WTC11 (cell line): ENCODE measurements at regions not wholly inside any gene's neighbourhood (a gene's known extent, or its start where the extent isn't known, plus 50 kb on each side); places are given as distances from the start of the nearest gene placed in this dataset.

ENCODE experiments used
- ATAC-seq: fragments of 200-7000 bp; cut with Tn5 transposase; 2 replicates; pipeline ENCODE4 v1.10.0; 2021; ENCODE audit warnings: mild to moderate bottlenecking, moderate library complexity
- CTCF ChIA-PET: fragments of 300-600 bp; sonication (Branson Sonifier 250); formaldehyde crosslinking; loops from one replicate; lab custom pipeline; 2021; ENCODE audit warnings: antibody characterized with exemption; lab: Charles Lee
- POLR2A ChIA-PET: fragments of 350-600 bp; sonication (Branson Sonifier 250); formaldehyde crosslinking; loops from one replicate; lab custom pipeline; 2021; ENCODE audit warnings: antibody characterized with exemption; lab: Charles Lee
- DNase-seq: peaks from one replicate; pipeline ENCODE4 v3.0.0; 2021; ENCODE audit warnings: low spot score
- H3K27ac Mint-ChIP-seq: 2 replicates; pipeline ENCODE4 v1.8.0; 2021; ENCODE audit warnings: mixed read lengths
- H3K27me3 Mint-ChIP-seq: 2 replicates; pipeline ENCODE4 v1.8.0; 2021; ENCODE audit warnings: low read depth, mild to moderate bottlenecking, moderate library complexity, mixed read lengths
- H3K36me3 Mint-ChIP-seq: 2 replicates; pipeline ENCODE4 v1.8.0; 2021; ENCODE audit warnings: mixed read lengths
- H3K4me1 Mint-ChIP-seq: 2 replicates; pipeline ENCODE4 v1.8.0; 2022; ENCODE audit warnings: mixed read lengths
- H3K4me3 Mint-ChIP-seq: 2 replicates; pipeline ENCODE4 v1.8.0; 2021; ENCODE audit warnings: mild to moderate bottlenecking, moderate library complexity, mixed read lengths
- H3K9me3 Mint-ChIP-seq: 2 replicates; pipeline ENCODE4 v1.8.0; 2021; ENCODE audit warnings: mixed read lengths
- FOXK1 ChIP-seq: sonication (generic); formaldehyde crosslinking; IDR thresholded peaks from 2 replicates; pipeline ENCODE4 v1.8.0; 2022; ENCODE audit warnings: mild to moderate bottlenecking, moderate library complexity, missing genetic modification reagents
- FOXP1 ChIP-seq: sonication (generic); formaldehyde crosslinking; IDR thresholded peaks from 2 replicates; pipeline ENCODE4 v1.8.0; 2022; ENCODE audit warnings: missing genetic modification reagents, mild to moderate bottlenecking, moderate library complexity, borderline replicate concordance
- GTF2I ChIP-seq: fragments of 250-450 bp; sonication (Bioruptor Pico); conservative IDR thresholded peaks from 2 replicates; pipeline ENCODE4 v1.4.0; 2021; ENCODE audit warnings: mild to moderate bottlenecking
- MYBL2 ChIP-seq: sonication (generic); formaldehyde crosslinking; IDR thresholded peaks from 2 replicates; pipeline ENCODE4 v1.8.1; 2023; ENCODE audit warnings: mild to moderate bottlenecking, moderate library complexity, missing genetic modification reagents
- NFYB ChIP-seq: sonication (generic); formaldehyde crosslinking; conservative IDR thresholded peaks from 2 replicates; pipeline ENCODE4 v1.8.0; 2022; ENCODE audit warnings: low read depth, missing genetic modification reagents
- SMAD3 ChIP-seq: sonication (generic); formaldehyde crosslinking; IDR thresholded peaks from 2 replicates; pipeline ENCODE4 v1.8.0; 2022; ENCODE audit warnings: missing genetic modification reagents, mild to moderate bottlenecking, borderline replicate concordance
- SOX15 ChIP-seq: fragments of 250-450 bp; sonication (Bioruptor Pico); IDR thresholded peaks from 2 replicates; pipeline ENCODE4 v1.9.0; 2021; ENCODE audit warnings: mild to moderate bottlenecking
- TEAD4 ChIP-seq: sonication (generic); formaldehyde crosslinking; IDR thresholded peaks from 2 replicates; pipeline ENCODE4 v1.8.0; 2022; ENCODE audit warnings: mild to moderate bottlenecking, missing genetic modification reagents
- ZBTB21 ChIP-seq: sonication (generic); formaldehyde crosslinking; IDR thresholded peaks from 2 replicates; pipeline ENCODE4 v1.8.1; 2023; ENCODE audit warnings: mild to moderate bottlenecking, missing genetic modification reagents, borderline replicate concordance
- ZNF263 ChIP-seq: sonication (generic); formaldehyde crosslinking; IDR thresholded peaks from 2 replicates; pipeline ENCODE4 v1.8.1; 2022; ENCODE audit warnings: low read depth, mild to moderate bottlenecking, moderate library complexity, missing genetic modification reagents
- ZNF317 ChIP-seq: sonication (generic); formaldehyde crosslinking; IDR thresholded peaks from 2 replicates; pipeline ENCODE4 v1.8.1; 2023; ENCODE audit warnings: low read depth, mild to moderate bottlenecking, moderate library complexity, missing genetic modification reagents, borderline replicate concordance
- ZNF671 ChIP-seq: fragments of 250-450 bp; sonication (Bioruptor Pico); IDR thresholded peaks from 2 replicates; pipeline ENCODE4 v1.8.0; 2021; ENCODE audit warnings: mild to moderate bottlenecking
- TF ChIP-seq, protein P1 (sequence below): sonication (generic); formaldehyde crosslinking; IDR thresholded peaks from 2 replicates; pipeline ENCODE4 v1.8.1; 2022; ENCODE audit warnings: low read depth, missing genetic modification reagents, borderline replicate concordance
- TF ChIP-seq, protein P2 (sequence below): sonication (generic); formaldehyde crosslinking; IDR thresholded peaks from 2 replicates; pipeline ENCODE4 v1.8.0; 2023; ENCODE audit warnings: missing genetic modification reagents, mild to moderate bottlenecking, borderline replicate concordance
- TF ChIP-seq, protein P3 (sequence below): sonication (generic); formaldehyde crosslinking; IDR thresholded peaks from 2 replicates; pipeline ENCODE4 v1.8.1; 2022; ENCODE audit warnings: missing genetic modification reagents, borderline replicate concordance
- TF ChIP-seq, protein P4 (sequence below): sonication (generic); formaldehyde crosslinking; IDR thresholded peaks from 2 replicates; pipeline ENCODE4 v1.8.1; 2023; ENCODE audit warnings: mild to moderate bottlenecking, missing genetic modification reagents
- TF ChIP-seq, protein P5 (sequence below): sonication (generic); formaldehyde crosslinking; IDR thresholded peaks from 2 replicates; pipeline ENCODE4 v1.8.0; 2022; ENCODE audit warnings: missing genetic modification reagents

DNA sequence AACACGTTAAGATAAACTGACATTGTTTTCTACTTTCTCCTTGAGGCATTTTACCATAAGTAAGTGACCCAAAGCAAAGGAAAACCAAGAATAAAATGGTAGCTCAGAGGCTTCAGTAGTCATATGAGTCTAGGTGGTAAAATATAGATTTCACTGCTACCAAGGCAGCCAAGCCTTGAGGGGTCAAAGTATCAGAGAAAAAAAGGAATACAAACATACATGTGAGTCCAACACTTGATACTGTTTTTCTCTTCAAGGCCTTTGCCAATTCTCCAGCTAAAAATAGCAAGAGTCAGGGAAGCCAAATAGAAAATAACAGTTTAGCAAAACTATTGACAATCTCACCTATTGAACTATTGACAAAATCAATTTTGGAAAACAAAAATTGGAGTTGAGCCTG lies 925.9 kb downstream of the BCL11A start:
- no peak for ATAC-seq
- peaks cover 5% of the 10 kb centered on the region; the same call in 1 of the 2 replicates for H3K4me1 Mint-ChIP-seq
- ChIA-PET CTCF (no interaction called here), POLR2A (no interaction called here)
- no peaks in the 10 kb centered on the region for H3K27me3 Mint-ChIP-seq
- no peak overlapping the region for H3K27ac Mint-ChIP-seq
- no peak overlapping the region for H3K4me3 Mint-ChIP-seq
- no peak for DNase-seq
- 0 out of 2 replicates have a peak, but pooled peaks cover 3% of the 10 kb centered on the region for H3K36me3 Mint-ChIP-seq
- H3K9me3 Mint-ChIP-seq: peaks cover 17% of the 10 kb centered on the region
- TF ChIP-seq TEAD4 (CRISPR knock-in tag) (no peak), GTF2I (CRISPR knock-in tag) (no peak), MYBL2 (no peak), FOXP1 (CRISPR knock-in tag) (no peak), NFYB (CRISPR knock-in tag) (no peak), ZNF671 (CRISPR knock-in tag) (no peak)
- TF ChIP-seq, protein P1, sequence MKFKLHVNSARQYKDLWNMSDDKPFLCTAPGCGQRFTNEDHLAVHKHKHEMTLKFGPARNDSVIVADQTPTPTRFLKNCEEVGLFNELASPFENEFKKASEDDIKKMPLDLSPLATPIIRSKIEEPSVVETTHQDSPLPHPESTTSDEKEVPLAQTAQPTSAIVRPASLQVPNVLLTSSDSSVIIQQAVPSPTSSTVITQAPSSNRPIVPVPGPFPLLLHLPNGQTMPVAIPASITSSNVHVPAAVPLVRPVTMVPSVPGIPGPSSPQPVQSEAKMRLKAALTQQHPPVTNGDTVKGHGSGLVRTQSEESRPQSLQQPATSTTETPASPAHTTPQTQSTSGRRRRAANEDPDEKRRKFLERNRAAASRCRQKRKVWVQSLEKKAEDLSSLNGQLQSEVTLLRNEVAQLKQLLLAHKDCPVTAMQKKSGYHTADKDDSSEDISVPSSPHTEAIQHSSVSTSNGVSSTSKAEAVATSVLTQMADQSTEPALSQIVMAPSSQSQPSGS: no peak
- TF ChIP-seq, protein P2, sequence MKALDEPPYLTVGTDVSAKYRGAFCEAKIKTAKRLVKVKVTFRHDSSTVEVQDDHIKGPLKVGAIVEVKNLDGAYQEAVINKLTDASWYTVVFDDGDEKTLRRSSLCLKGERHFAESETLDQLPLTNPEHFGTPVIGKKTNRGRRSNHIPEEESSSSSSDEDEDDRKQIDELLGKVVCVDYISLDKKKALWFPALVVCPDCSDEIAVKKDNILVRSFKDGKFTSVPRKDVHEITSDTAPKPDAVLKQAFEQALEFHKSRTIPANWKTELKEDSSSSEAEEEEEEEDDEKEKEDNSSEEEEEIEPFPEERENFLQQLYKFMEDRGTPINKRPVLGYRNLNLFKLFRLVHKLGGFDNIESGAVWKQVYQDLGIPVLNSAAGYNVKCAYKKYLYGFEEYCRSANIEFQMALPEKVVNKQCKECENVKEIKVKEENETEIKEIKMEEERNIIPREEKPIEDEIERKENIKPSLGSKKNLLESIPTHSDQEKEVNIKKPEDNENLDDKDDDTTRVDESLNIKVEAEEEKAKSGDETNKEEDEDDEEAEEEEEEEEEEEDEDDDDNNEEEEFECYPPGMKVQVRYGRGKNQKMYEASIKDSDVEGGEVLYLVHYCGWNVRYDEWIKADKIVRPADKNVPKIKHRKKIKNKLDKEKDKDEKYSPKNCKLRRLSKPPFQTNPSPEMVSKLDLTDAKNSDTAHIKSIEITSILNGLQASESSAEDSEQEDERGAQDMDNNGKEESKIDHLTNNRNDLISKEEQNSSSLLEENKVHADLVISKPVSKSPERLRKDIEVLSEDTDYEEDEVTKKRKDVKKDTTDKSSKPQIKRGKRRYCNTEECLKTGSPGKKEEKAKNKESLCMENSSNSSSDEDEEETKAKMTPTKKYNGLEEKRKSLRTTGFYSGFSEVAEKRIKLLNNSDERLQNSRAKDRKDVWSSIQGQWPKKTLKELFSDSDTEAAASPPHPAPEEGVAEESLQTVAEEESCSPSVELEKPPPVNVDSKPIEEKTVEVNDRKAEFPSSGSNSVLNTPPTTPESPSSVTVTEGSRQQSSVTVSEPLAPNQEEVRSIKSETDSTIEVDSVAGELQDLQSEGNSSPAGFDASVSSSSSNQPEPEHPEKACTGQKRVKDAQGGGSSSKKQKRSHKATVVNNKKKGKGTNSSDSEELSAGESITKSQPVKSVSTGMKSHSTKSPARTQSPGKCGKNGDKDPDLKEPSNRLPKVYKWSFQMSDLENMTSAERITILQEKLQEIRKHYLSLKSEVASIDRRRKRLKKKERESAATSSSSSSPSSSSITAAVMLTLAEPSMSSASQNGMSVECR (CRISPR knock-in tag): no peak
- TF ChIP-seq, protein P3, sequence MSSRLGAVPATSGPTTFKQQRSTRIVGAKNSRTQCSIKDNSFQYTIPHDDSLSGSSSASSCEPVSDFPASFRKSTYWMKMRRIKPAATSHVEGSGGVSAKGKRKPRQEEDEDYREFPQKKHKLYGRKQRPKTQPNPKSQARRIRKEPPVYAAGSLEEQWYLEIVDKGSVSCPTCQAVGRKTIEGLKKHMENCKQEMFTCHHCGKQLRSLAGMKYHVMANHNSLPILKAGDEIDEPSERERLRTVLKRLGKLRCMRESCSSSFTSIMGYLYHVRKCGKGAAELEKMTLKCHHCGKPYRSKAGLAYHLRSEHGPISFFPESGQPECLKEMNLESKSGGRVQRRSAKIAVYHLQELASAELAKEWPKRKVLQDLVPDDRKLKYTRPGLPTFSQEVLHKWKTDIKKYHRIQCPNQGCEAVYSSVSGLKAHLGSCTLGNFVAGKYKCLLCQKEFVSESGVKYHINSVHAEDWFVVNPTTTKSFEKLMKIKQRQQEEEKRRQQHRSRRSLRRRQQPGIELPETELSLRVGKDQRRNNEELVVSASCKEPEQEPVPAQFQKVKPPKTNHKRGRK (CRISPR knock-in tag): no peak

DNA sequence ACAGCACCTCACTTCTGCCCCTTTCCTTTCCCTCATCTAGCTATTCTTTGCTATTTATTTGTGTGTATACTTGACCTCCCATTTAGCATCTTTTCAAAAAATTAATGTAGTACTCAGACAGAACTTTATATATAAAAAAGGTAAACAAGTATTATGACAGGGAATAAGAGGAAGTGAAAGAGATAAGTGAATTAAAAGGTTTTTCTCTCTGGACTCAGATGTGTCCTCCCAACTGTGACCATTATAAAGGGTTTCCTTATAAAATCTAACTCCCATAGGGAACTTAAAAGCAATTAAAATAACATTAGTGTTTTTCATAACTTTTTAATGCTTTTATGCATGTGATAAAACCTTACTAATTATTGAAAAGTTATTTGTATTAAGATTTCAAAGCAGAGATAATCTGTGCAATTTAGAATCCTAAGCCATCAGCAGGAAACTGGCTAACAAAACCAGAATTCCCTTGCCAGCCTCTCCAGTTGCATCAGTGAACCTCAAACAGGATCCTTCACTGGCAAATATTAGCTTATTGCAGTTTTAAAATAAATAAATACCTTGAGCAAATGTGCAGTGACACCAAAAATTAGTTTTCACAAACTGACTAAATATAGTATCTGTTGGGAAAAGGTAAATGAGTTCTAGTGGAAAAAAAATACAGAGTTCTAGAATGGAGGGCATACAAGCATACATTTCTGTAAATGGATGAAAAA lies 930.7 kb downstream of the BCL11A start:
- no peak for DNase-seq
- H3K4me3 Mint-ChIP-seq: no peak overlapping the region
- ChIA-PET POLR2A (no interaction called here), CTCF (no interaction called here)
- peaks cover 13% of the 10 kb centered on the region for H3K9me3 Mint-ChIP-seq
- H3K36me3 Mint-ChIP-seq: peaks cover 4% of the 10 kb centered on the region
- no peaks in the 10 kb centered on the region for H3K27me3 Mint-ChIP-seq
- peaks cover 5% of the 10 kb centered on the region; the same call in 1 of the 2 replicates for H3K4me1 Mint-ChIP-seq
- no peak overlapping the region for H3K27ac Mint-ChIP-seq
- no peak for ATAC-seq
- TF ChIP-seq, protein P4, sequence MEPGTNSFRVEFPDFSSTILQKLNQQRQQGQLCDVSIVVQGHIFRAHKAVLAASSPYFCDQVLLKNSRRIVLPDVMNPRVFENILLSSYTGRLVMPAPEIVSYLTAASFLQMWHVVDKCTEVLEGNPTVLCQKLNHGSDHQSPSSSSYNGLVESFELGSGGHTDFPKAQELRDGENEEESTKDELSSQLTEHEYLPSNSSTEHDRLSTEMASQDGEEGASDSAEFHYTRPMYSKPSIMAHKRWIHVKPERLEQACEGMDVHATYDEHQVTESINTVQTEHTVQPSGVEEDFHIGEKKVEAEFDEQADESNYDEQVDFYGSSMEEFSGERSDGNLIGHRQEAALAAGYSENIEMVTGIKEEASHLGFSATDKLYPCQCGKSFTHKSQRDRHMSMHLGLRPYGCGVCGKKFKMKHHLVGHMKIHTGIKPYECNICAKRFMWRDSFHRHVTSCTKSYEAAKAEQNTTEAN (CRISPR knock-in tag): no peak
- TF ChIP-seq SMAD3 (CRISPR knock-in tag): no peak
- no peak for TF ChIP-seq ZBTB21
- TF ChIP-seq, protein P5, sequence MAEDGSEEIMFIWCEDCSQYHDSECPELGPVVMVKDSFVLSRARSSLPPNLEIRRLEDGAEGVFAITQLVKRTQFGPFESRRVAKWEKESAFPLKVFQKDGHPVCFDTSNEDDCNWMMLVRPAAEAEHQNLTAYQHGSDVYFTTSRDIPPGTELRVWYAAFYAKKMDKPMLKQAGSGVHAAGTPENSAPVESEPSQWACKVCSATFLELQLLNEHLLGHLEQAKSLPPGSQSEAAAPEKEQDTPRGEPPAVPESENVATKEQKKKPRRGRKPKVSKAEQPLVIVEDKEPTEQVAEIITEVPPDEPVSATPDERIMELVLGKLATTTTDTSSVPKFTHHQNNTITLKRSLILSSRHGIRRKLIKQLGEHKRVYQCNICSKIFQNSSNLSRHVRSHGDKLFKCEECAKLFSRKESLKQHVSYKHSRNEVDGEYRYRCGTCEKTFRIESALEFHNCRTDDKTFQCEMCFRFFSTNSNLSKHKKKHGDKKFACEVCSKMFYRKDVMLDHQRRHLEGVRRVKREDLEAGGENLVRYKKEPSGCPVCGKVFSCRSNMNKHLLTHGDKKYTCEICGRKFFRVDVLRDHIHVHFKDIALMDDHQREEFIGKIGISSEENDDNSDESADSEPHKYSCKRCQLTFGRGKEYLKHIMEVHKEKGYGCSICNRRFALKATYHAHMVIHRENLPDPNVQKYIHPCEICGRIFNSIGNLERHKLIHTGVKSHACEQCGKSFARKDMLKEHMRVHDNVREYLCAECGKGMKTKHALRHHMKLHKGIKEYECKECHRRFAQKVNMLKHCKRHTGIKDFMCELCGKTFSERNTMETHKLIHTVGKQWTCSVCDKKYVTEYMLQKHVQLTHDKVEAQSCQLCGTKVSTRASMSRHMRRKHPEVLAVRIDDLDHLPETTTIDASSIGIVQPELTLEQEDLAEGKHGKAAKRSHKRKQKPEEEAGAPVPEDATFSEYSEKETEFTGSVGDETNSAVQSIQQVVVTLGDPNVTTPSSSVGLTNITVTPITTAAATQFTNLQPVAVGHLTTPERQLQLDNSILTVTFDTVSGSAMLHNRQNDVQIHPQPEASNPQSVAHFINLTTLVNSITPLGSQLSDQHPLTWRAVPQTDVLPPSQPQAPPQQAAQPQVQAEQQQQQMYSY (CRISPR knock-in tag): no peak
- TF ChIP-seq SOX15 (CRISPR knock-in tag): no peak
- TF ChIP-seq FOXK1 (CRISPR knock-in tag): no peak
- no peak for TF ChIP-seq ZNF317 (CRISPR knock-in tag)
- TF ChIP-seq ZNF263 (CRISPR knock-in tag): no peak
- TF ChIP-seq, protein P2 (CRISPR knock-in tag): no peak
